ENCODE measurements at regions not wholly inside any gene's neighbourhood (a gene's known extent, or its start where the extent isn't known, plus 50 kb on each side); places are given as distances from the start of the nearest gene placed in this dataset.

DNA sequence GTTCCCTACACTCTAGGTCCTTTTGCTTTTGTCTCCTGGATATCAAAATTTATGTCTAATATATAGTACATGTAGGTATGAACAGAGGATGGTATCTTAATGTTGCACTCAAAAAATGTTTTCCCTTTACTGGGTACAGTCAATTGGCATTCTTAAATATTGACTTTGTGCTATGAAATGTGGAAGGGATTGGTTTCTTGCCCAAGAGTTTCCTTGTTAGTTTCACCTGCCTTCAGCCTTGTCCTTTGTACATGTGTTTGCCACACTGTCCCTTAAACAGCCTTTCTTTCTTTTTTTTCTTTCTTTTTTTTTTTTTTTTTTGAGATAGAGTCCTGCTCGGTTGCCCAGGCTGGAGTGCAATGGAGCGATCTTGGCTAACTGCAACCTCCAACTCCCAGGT, 287.1 kb downstream of the SQOR start:
- TF ChIP-seq, protein P1, sequence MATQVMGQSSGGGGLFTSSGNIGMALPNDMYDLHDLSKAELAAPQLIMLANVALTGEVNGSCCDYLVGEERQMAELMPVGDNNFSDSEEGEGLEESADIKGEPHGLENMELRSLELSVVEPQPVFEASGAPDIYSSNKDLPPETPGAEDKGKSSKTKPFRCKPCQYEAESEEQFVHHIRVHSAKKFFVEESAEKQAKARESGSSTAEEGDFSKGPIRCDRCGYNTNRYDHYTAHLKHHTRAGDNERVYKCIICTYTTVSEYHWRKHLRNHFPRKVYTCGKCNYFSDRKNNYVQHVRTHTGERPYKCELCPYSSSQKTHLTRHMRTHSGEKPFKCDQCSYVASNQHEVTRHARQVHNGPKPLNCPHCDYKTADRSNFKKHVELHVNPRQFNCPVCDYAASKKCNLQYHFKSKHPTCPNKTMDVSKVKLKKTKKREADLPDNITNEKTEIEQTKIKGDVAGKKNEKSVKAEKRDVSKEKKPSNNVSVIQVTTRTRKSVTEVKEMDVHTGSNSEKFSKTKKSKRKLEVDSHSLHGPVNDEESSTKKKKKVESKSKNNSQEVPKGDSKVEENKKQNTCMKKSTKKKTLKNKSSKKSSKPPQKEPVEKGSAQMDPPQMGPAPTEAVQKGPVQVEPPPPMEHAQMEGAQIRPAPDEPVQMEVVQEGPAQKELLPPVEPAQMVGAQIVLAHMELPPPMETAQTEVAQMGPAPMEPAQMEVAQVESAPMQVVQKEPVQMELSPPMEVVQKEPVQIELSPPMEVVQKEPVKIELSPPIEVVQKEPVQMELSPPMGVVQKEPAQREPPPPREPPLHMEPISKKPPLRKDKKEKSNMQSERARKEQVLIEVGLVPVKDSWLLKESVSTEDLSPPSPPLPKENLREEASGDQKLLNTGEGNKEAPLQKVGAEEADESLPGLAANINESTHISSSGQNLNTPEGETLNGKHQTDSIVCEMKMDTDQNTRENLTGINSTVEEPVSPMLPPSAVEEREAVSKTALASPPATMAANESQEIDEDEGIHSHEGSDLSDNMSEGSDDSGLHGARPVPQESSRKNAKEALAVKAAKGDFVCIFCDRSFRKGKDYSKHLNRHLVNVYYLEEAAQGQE (IDR thresholded peaks at IDR 0.05; ENCODE audit: low read depth) = no peak

DNA sequence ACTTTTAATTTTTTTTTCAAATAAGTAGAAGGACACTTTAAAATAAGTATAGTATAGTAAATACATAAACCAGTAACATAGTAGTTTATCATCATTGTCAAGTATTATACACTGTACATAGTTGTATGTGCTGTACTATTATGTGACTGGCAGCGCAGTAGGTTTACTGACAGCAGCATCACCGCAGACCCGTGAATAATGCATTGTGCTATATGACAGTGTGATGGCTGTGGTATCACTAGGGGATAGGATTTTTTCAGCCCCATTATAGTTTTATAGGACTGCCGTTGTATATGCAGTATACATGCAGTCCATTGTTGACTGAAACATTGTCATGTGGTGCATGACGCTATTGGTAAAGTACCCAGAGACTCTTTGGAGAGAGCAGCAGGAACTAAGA, 306.5 kb downstream of the SQOR start:
- TF ChIP-seq YY1 (IDR thresholded peaks at IDR 0.05; ENCODE audit: low read depth) (no peak), USF1 (IDR thresholded peaks at IDR 0.05) (no peak), MAX (IDR thresholded peaks at IDR 0.05) (no peak), EGR1 (IDR thresholded peaks at IDR 0.05) (no peak), RAD21 (IDR thresholded peaks at IDR 0.05; ENCODE audit: low read depth) (no peak), CEBPB (IDR thresholded peaks at IDR 0.05) (no peak), TEAD4 (IDR thresholded peaks at IDR 0.05) (no peak), ZBTB7A (IDR thresholded peaks at IDR 0.05; ENCODE audit: low read depth) (no peak), CREB1 (IDR thresholded peaks at IDR 0.05; ENCODE audit: low read depth) (no peak)
- TF ChIP-seq, protein P1 (IDR thresholded peaks at IDR 0.05; ENCODE audit: low read depth) = no peak

- TF ChIP-seq TEAD4 (IDR thresholded peaks at IDR 0.05) = no peak
- no peak for TF ChIP-seq EP300 (IDR thresholded peaks at IDR 0.05; ENCODE audit: borderline replicate concordance)
- TF ChIP-seq ZBTB7A (IDR thresholded peaks at IDR 0.05; ENCODE audit: low read depth) = no peak
- no peak for TF ChIP-seq TAF1 (IDR thresholded peaks at IDR 0.05; ENCODE audit: low read depth)
- TF ChIP-seq FOXM1 (IDR thresholded peaks at IDR 0.05; ENCODE audit: borderline replicate concordance, low read depth) = no peak
- no peak for TF ChIP-seq NFIC (IDR thresholded peaks at IDR 0.05)
- no peak for TF ChIP-seq CEBPB (IDR thresholded peaks at IDR 0.05)
- TF ChIP-seq CREB1 (IDR thresholded peaks at IDR 0.05; ENCODE audit: low read depth) = no peak
- TF ChIP-seq, protein P1 (IDR thresholded peaks at IDR 0.05; ENCODE audit: low read depth) = no peak
- no peak for TF ChIP-seq RAD21 (IDR thresholded peaks at IDR 0.05; ENCODE audit: low read depth)
- no peak for TF ChIP-seq EGR1 (IDR thresholded peaks at IDR 0.05)
- TF ChIP-seq YY1 (IDR thresholded peaks at IDR 0.05; ENCODE audit: low read depth) = no peak
- TF ChIP-seq MAX (IDR thresholded peaks at IDR 0.05) = no peak
These were observed 308.4 kb downstream of the SQOR start for GRCh38 chr15:45943240-45943639.

GRCh38 chr15:45946111-45946510, 311.3 kb downstream of the SQOR start:
- no peak for TF ChIP-seq MAX (IDR thresholded peaks at IDR 0.05)

DNA sequence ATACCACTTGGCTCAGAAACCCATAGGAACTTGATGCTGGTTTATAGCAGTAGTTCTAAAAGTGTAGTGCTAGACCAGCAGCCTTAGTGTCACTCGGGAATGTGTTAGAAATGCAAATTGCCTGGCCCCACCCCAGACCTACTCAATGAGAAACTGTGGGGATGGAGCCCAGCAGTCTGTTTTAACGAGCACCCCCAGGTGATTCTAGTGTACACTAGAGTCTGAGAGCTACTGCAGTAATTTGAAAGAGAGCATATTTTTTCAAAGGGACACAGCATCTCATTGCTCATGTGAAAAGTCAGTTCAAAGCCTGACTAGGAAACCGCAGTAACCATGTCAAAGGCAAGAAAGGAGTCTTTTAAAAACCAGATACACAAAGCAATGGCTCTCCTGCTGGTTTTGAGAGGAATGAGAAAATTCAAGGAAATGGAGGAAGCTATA, 313.4 kb downstream of the SQOR start:
- TF ChIP-seq MAX (IDR thresholded peaks at IDR 0.05) (no peak), NFIC (IDR thresholded peaks at IDR 0.05) (no peak), RAD21 (IDR thresholded peaks at IDR 0.05; ENCODE audit: low read depth) (no peak), CEBPB (IDR thresholded peaks at IDR 0.05) (no peak), TEAD4 (IDR thresholded peaks at IDR 0.05) (no peak), TCF12 (IDR thresholded peaks at IDR 0.05; ENCODE audit: low read depth) (no peak), TAF1 (IDR thresholded peaks at IDR 0.05; ENCODE audit: low read depth) (no peak), USF1 (IDR thresholded peaks at IDR 0.05) (no peak)
